Activated CD4-positive, alpha-beta memory T cell treated with anti-CD3 and anti-CD28 coated beads for 36 hours (primary cell): ENCODE measurements at regions not wholly inside any gene's neighbourhood (a gene's known extent, or its start where the extent isn't known, plus 50 kb on each side); places are given as distances from the start of the nearest gene placed in this dataset.
"Not testable (repeated sequence)": the region's sequence is repeated elsewhere in the genome, so short reads cannot be mapped to it uniquely, and the experiment has no call there.

ENCODE experiments used
- CTCF ChIA-PET: fragments of 350-600 bp; sonication (Branson Sonifier 250); formaldehyde crosslinking; loops from one replicate; lab custom pipeline; 2021; ENCODE audit warnings: antibody characterized with exemption, inconsistent platforms; lab: Charles Lee
- POLR2A ChIA-PET: fragments of 350-600 bp; sonication (Branson Sonifier 250); formaldehyde crosslinking; loops from one replicate; lab custom pipeline; 2021; ENCODE audit warnings: antibody characterized with exemption; lab: Charles Lee
- DNase-seq: peaks from one replicate; pipeline ENCODE4 v3.0.0-alpha.2; 2020
- H3K27ac Mint-ChIP-seq: one replicate; pipeline ENCODE4 v1.8.0; 2021; ENCODE audit warnings: mixed read lengths
- H3K27me3 Mint-ChIP-seq: one replicate; pipeline ENCODE4 v1.8.0; 2021; ENCODE audit warnings: mixed read lengths
- H3K36me3 Mint-ChIP-seq: one replicate; pipeline ENCODE4 v1.8.0; 2021; ENCODE audit warnings: mixed read lengths
- H3K4me1 Mint-ChIP-seq: one replicate; pipeline ENCODE4 v1.8.0; 2021; ENCODE audit warnings: low read depth, mixed read lengths
- H3K4me3 Mint-ChIP-seq: one replicate; pipeline ENCODE4 v1.8.0; 2021; ENCODE audit warnings: mild to moderate bottlenecking, mixed read lengths
- H3K9me3 Mint-ChIP-seq: one replicate; pipeline ENCODE4 v1.8.0; 2021; ENCODE audit warnings: mixed read lengths
- intact Hi-C: fragments of 100-400 bp; cut with micrococcal nuclease; formaldehyde crosslinking; loops from one replicate; pipeline ENCODE4 v1.15.1; 2023

DNA sequence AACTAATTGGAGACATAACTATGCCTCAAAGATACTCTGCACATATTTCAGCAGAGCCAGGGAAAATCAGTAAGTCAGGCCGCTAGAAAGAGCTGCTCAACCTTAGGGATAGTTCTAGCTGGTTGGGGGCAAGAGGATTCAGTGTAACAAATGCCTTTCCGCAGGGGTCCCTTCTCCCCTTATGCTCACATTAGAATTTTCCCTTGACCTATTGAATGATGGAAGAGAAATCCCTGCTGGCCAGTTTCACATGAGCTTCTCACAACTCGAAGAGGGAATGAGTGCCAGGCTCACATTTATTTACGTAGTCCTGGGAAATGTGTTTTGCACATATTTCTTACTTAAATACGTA, 66.2 kb upstream of the USP9X start:
- no peaks in the 10 kb centered on the region for H3K36me3 Mint-ChIP-seq
- no peak overlapping the region for H3K27ac Mint-ChIP-seq
- peaks cover 11% of the 10 kb centered on the region for H3K4me1 Mint-ChIP-seq
- no peaks in the 10 kb centered on the region for H3K9me3 Mint-ChIP-seq
- CTCF ChIA-PET = no interaction called here
- intact Hi-C loops = no loop called here
- H3K27me3 Mint-ChIP-seq = no peaks in the 10 kb centered on the region
- no peak overlapping the region for H3K4me3 Mint-ChIP-seq
- POLR2A ChIA-PET = no interaction called here
- no peak for DNase-seq

DNA sequence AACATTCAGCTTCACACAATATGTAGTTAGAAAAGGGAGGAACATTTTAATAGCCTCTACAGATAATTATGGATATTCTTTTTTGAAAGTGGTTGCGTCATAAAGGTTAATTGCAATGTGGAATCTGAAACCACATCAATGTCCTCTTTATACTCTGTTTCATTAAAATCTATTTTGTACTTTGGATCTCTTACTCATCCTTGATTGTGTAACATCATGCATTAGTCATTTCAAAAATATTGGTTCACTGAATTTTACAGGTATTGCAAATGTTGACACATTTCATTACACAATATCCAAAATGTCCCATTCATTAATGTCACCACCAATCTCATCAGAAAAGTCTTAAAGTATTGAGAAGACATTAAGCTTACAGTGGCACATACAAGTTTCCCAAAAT, 62.7 kb upstream of the USP9X start:
- no peaks in the 10 kb centered on the region for H3K27me3 Mint-ChIP-seq
- H3K9me3 Mint-ChIP-seq = no peaks in the 10 kb centered on the region
- no peaks in the 10 kb centered on the region for H3K36me3 Mint-ChIP-seq
- ChIA-PET CTCF (no interaction called here), POLR2A (no interaction called here)
- no peak overlapping the region for H3K27ac Mint-ChIP-seq
- intact Hi-C loops = no loop called here
- H3K4me3 Mint-ChIP-seq = no peak overlapping the region
- no peaks in the 10 kb centered on the region for H3K4me1 Mint-ChIP-seq
- DNase-seq = no peak

DNA sequence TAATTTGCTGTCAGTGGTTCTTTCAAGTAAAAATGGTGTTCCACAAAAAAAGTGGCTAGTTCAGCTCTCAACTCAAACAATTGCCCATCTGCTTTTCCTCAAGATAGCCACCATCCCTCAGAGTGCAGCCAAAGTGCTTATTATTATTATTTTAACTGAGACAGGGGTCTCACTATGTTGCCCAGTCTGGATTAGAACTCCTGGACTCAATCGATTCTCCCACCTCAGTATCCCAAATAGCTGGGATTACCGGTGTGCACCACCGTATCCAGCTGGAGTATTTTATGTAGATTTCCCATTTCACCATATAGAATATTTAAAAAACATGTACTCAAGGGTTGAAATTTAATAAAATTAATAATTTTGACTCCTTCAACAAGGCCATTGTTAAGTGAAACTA, 62.1 kb upstream of the USP9X start:
- H3K36me3 Mint-ChIP-seq = no peaks in the 10 kb centered on the region
- DNase-seq = no peak
- ChIA-PET POLR2A (no interaction called here), CTCF (no interaction called here)
- H3K27ac Mint-ChIP-seq = no peak overlapping the region
- no peaks in the 10 kb centered on the region for H3K9me3 Mint-ChIP-seq
- H3K27me3 Mint-ChIP-seq = no peaks in the 10 kb centered on the region
- intact Hi-C loops = no loop called here
- H3K4me3 Mint-ChIP-seq = no peak overlapping the region
- no peaks in the 10 kb centered on the region for H3K4me1 Mint-ChIP-seq

DNA sequence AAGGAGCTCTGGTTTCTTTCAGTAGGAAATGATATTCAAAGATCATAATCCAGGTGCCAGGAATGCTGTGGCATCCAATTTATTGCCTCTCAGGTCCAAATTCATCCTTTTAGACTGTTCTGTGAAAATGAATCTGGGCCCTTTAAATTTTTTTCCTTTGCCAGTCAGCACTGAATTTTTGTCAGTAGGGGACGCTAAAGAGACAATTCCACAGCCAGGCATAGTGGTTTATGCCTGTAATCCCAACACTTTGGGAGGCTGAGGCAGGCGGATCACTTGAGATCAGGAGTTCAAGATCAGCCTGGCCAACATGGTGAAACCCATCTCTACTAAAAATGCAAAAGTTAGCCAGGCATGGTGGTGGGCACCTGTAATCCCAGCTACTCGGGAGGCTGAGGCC, 60.9 kb upstream of the USP9X start:
- H3K27me3 Mint-ChIP-seq, H3K27ac Mint-ChIP-seq, DNase-seq, CTCF ChIA-PET, H3K36me3 Mint-ChIP-seq, POLR2A ChIA-PET, intact Hi-C loops, H3K4me3 Mint-ChIP-seq, H3K4me1 Mint-ChIP-seq, H3K9me3 Mint-ChIP-seq: not testable (repeated sequence)

DNA sequence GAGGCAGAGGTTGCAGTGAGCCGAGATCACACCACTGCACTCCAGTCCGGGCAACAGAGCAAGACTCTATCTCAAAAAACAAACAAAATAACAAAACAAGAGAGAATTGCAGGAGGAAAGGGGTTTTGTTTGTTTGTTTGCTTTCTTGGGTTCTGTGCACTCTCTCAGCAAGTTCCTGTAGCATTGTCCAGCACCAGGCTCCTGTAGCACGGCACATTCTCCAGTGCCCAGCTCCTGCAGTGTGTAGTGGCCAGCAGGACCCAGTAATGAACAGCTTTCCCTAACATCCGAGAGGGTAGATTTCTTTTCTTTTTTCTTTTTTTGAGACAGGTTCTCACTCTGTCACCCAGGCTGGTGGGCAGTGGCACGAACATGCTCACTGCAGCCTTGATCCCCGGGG, 60.5 kb upstream of the USP9X start:
- intact Hi-C loops = no loop called here
- Mint-ChIP-seq H3K27me3 (no peaks in the 10 kb centered on the region), H3K4me3 (no peak overlapping the region), H3K36me3 (no peaks in the 10 kb centered on the region), H3K27ac (no peak overlapping the region), H3K9me3 (no peaks in the 10 kb centered on the region), H3K4me1 (no peaks in the 10 kb centered on the region)
- no peak for DNase-seq
- ChIA-PET POLR2A (no interaction called here), CTCF (no interaction called here)

GRCh38 chrX:41025926-41026701, 59.1 kb upstream of the USP9X start:
- CTCF ChIA-PET = no interaction called here
- H3K9me3 Mint-ChIP-seq = no peaks in the 10 kb centered on the region
- H3K4me3 Mint-ChIP-seq = no peak overlapping the region
- H3K27ac Mint-ChIP-seq = no peak overlapping the region
- H3K4me1 Mint-ChIP-seq = no peaks in the 10 kb centered on the region
- no peaks in the 10 kb centered on the region for H3K36me3 Mint-ChIP-seq
- no peak for DNase-seq
- POLR2A ChIA-PET = no interaction called here
- H3K27me3 Mint-ChIP-seq = no peaks in the 10 kb centered on the region
- intact Hi-C loops = no loop called here

DNA sequence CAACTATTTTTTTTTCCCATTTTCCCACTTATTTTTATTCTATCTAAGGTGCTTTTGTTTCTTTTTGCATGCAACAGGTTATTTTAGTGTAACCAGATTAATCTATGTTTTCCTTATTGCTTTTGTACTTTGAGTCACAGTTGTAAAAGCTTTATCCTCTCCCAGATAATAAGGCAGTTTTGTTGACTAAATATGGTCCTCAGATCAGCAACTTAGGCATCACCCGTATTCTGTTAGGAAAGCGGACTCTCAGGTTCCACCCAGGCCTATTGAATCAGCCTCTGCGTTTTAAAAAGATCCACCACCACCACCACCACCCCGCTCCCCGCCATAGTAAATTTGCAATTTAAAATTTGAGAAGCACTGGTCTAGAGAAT, 58.6 kb upstream of the USP9X start:
- no peaks in the 10 kb centered on the region for H3K4me1 Mint-ChIP-seq
- no peaks in the 10 kb centered on the region for H3K36me3 Mint-ChIP-seq
- no peaks in the 10 kb centered on the region for H3K27me3 Mint-ChIP-seq
- ChIA-PET CTCF (no interaction called here), POLR2A (no interaction called here)
- no peak overlapping the region for H3K4me3 Mint-ChIP-seq
- H3K27ac Mint-ChIP-seq = no peak overlapping the region
- DNase-seq = no peak
- no peaks in the 10 kb centered on the region for H3K9me3 Mint-ChIP-seq
- intact Hi-C loops = no loop called here

- no peak for DNase-seq
- H3K4me1 Mint-ChIP-seq = no peaks in the 10 kb centered on the region
- H3K27ac Mint-ChIP-seq = no peak overlapping the region
- no peaks in the 10 kb centered on the region for H3K27me3 Mint-ChIP-seq
- ChIA-PET CTCF (no interaction called here), POLR2A (no interaction called here)
- H3K4me3 Mint-ChIP-seq = no peak overlapping the region
- H3K36me3 Mint-ChIP-seq = no peaks in the 10 kb centered on the region
- H3K9me3 Mint-ChIP-seq = no peaks in the 10 kb centered on the region
- intact Hi-C loops = no loop called here
Observed at GRCh38 chrX:41029332-41029731, 55.9 kb upstream of the USP9X start.

DNA sequence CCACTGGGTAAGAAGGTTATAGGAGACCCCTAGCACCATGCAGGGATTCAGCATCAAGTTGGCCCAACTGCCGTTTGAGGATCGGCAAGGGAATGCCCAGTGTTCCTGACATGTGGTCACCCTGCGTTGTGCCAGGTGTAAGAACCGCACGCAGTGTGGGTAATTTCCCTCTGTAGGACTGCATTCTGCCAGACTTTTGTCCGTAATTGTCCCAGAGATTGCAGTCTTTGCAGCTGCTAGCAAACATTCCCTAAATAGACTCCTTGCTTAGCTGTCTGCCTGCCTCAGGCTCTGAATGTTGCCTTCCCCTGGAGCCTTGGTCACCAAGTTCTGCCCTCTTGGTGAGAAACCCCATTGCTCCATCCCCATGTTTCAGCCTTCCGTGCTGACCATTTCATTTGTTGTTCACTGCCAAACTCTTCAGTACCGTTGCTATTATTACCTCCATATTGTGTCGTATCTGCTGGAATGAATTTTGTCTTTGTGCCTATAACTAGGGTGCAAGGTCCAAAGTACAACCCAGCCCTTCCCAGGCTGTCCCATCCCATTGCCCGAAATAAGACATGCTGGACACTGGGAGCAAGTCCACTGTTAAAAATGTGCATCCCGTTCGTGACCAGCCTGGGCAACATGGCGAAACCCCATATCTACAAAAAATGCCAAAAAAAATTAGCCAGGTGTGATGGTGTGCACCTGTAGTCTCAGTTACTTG, 53.8 kb upstream of the USP9X start:
- no peaks in the 10 kb centered on the region for H3K4me1 Mint-ChIP-seq
- intact Hi-C loops = no loop called here
- H3K4me3 Mint-ChIP-seq = no peak overlapping the region
- no peaks in the 10 kb centered on the region for H3K9me3 Mint-ChIP-seq
- DNase-seq = no peak
- H3K36me3 Mint-ChIP-seq = no peaks in the 10 kb centered on the region
- H3K27me3 Mint-ChIP-seq = no peaks in the 10 kb centered on the region
- ChIA-PET POLR2A (no interaction called here), CTCF (no interaction called here)
- H3K27ac Mint-ChIP-seq = no peak overlapping the region

GRCh38 chrX:41033299-41033698, 51.9 kb upstream of the USP9X start:
- Mint-ChIP-seq H3K27me3 (no peaks in the 10 kb centered on the region), H3K4me3 (no peak overlapping the region), H3K9me3 (no peaks in the 10 kb centered on the region), H3K4me1 (no peaks in the 10 kb centered on the region), H3K36me3 (no peaks in the 10 kb centered on the region), H3K27ac (no peak overlapping the region)
- no peak for DNase-seq
- intact Hi-C loops = no loop called here
- POLR2A ChIA-PET = no interaction called here
- CTCF ChIA-PET = no interaction called here

- H3K9me3 Mint-ChIP-seq, DNase-seq, intact Hi-C loops, CTCF ChIA-PET, POLR2A ChIA-PET, H3K27me3 Mint-ChIP-seq, H3K4me3 Mint-ChIP-seq, H3K4me1 Mint-ChIP-seq, H3K36me3 Mint-ChIP-seq, H3K27ac Mint-ChIP-seq: not testable (repeated sequence)
Observed at GRCh38 chrX:41034902-41035301, 50.3 kb upstream of the USP9X start.
